Adrenal gland (tissue), 5 donors: ENCODE measurements at regions not wholly inside any gene's neighbourhood (a gene's known extent, or its start where the extent isn't known, plus 50 kb on each side); places are given as distances from the start of the nearest gene placed in this dataset.

Source experiments
- POLR2A ChIP-seq, 2 donors: fragments of 450-650 bp; IDR thresholded peaks; one replicate each; pipeline ENCODE4 v1.6.1; 2017; ENCODE audit warnings: antibody characterized with exemption in 2 of 2, mild to moderate bottlenecking in 2 of 2, moderate library complexity in 1 of 2
- TF ChIP-seq, protein P1 (sequence below), 6 experiments: fragments of 450-650 bp in 4 of 6; fragments of 200-600 bp in 2 of 6; sonication (generic) in 1 of 6; IDR thresholded peaks; 1 replicate in 5 of 6; 2 replicates in 1 of 6; pipeline versions ENCODE4 v1.5.1 to v1.8.0; 2016 to 2021; ENCODE audit warnings: antibody characterized with exemption in 6 of 6, mild to moderate bottlenecking in 2 of 6, moderate library complexity in 1 of 6
- donor health status: DM: no; HTN: no; CAD: no.

DNA sequence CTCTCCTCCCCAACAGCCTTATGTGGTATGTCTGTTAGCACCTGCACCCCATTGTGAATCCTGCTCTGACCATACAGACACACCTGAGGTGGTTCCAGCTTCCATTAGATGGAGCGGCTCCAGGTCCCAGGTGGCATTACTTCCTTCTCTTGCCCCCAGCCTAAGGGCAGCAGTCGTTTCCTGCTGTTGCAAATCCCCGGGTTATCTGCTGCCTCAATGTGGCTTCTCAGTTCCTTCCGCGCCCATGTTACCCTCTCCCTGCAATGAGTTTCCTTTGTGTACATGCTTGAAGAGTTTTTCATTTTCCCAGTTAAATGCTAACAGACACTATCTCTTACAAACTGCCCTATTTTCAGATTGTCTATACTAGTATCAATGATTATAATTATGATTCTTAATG lies 62.8 kb upstream of the PRKCQ start:
- TF ChIP-seq, protein P1, sequence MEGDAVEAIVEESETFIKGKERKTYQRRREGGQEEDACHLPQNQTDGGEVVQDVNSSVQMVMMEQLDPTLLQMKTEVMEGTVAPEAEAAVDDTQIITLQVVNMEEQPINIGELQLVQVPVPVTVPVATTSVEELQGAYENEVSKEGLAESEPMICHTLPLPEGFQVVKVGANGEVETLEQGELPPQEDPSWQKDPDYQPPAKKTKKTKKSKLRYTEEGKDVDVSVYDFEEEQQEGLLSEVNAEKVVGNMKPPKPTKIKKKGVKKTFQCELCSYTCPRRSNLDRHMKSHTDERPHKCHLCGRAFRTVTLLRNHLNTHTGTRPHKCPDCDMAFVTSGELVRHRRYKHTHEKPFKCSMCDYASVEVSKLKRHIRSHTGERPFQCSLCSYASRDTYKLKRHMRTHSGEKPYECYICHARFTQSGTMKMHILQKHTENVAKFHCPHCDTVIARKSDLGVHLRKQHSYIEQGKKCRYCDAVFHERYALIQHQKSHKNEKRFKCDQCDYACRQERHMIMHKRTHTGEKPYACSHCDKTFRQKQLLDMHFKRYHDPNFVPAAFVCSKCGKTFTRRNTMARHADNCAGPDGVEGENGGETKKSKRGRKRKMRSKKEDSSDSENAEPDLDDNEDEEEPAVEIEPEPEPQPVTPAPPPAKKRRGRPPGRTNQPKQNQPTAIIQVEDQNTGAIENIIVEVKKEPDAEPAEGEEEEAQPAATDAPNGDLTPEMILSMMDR (IDR thresholded peaks at IDR 0.05) = no peak
- TF ChIP-seq POLR2A (IDR thresholded peaks at IDR 0.05) = no peak
